ENCODE measurements at regions not wholly inside any gene's neighbourhood (a gene's known extent, or its start where the extent isn't known, plus 50 kb on each side); places are given as distances from the start of the nearest gene placed in this dataset.
"Not testable (repeated sequence)": the region's sequence is repeated elsewhere in the genome, so short reads cannot be mapped to it uniquely, and the experiment has no call there.

DNA sequence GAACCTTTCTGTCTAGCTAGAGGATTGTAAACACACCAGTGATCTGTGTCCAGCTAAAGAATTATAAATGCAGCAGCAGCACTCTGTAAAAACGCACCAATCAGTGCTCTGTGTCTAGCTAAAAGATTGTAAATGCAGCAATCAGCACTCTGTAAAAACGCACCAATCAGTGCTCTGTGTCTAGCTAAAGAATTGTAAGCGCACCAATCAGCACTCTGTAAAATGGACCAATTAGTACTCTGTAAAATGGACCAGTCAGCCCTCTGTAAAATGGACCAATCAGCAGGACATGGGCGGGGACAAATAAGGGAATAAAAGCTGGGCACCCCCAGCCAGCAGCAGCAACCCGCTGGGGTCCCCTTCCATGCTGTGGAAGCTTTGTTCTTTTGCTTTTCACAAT is 204.1 kb upstream of the UBL3 start:
- TF ChIP-seq, protein P1, sequence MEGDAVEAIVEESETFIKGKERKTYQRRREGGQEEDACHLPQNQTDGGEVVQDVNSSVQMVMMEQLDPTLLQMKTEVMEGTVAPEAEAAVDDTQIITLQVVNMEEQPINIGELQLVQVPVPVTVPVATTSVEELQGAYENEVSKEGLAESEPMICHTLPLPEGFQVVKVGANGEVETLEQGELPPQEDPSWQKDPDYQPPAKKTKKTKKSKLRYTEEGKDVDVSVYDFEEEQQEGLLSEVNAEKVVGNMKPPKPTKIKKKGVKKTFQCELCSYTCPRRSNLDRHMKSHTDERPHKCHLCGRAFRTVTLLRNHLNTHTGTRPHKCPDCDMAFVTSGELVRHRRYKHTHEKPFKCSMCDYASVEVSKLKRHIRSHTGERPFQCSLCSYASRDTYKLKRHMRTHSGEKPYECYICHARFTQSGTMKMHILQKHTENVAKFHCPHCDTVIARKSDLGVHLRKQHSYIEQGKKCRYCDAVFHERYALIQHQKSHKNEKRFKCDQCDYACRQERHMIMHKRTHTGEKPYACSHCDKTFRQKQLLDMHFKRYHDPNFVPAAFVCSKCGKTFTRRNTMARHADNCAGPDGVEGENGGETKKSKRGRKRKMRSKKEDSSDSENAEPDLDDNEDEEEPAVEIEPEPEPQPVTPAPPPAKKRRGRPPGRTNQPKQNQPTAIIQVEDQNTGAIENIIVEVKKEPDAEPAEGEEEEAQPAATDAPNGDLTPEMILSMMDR (IDR thresholded peaks at IDR 0.05): not testable (repeated sequence)
- not testable (repeated sequence) for TF ChIP-seq EZH2 (IDR thresholded peaks at IDR 0.05; ENCODE audit: borderline replicate concordance, insufficient read depth, low read depth, low read length, poor library complexity, severe bottlenecking)

All from B cell (primary cell).